HG02642 (cell line): ENCODE measurements at regions not wholly inside any gene's neighbourhood (a gene's known extent, or its start where the extent isn't known, plus 50 kb on each side); places are given as distances from the start of the nearest gene placed in this dataset.
"Not testable (repeated sequence)": the region's sequence is repeated elsewhere in the genome, so short reads cannot be mapped to it uniquely, and the experiment has no call there.

ENCODE experiments used
- ATAC-seq: cut with Tn5 transposase; IDR thresholded peaks from one replicate; pipeline ENCODE4 v1.9.1; 2021; ENCODE audit warnings: mild to moderate bottlenecking; ENCODE audit not compliant: unreplicated experiment, poor library complexity

DNA sequence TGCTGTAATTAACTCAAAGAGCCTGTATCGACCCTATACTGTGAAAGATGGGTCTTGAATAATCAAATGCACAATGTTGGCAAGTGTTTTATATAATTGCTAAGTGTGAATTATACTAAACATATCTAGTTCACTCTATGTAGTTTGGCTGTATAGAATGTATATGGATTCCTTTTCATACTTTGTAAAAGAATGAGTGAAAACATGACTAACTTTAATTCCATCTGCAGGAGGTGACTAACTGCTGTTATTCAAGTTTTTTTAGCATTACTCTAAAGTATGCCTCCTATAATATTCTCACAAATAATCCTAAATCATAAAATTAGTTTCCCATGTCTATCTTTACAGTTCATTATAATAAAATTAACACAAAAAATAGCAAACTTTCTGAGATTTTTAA, 394.0 kb upstream of the MON1B start:
- no peak for ATAC-seq

DNA sequence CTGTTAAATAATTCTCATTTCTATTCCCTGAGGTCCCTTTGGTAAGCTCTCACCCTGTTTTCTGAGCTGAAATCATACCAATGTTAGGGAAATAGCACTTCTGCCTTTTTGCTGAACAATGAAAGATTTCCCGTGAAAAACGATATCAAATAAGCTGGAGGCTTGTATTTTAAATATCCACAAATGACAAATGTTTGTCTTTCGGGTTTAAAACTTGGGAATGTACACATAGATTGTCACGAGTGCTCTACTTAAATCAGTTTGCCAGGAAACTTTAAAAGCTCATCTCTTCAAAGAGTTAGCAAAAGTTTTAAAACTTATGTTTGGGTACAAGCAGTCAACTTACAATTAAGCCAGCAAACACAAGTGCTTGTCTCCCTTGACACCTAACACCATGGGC, 393.5 kb upstream of the MON1B start:
- ATAC-seq: no peak

DNA sequence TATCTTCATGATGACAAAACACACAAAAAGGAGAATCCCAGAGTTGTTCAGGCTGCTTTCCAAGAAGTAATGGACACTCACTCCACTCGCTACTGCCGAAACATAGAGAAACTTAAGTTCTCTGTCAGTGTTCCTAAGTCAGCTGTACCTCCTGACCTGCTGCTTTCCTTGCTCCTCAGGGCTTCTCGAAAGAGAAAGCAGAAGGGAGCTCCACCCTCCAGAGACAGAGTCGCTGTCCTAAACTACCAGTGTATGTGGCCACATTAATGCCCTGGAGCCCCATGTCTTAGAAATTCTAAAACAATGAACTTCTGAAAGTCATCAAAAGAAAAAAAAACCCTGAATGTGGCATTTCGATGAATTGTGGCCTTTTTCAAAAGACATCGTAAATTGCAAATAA, 390.8 kb upstream of the MON1B start:
- ATAC-seq: no peak

DNA sequence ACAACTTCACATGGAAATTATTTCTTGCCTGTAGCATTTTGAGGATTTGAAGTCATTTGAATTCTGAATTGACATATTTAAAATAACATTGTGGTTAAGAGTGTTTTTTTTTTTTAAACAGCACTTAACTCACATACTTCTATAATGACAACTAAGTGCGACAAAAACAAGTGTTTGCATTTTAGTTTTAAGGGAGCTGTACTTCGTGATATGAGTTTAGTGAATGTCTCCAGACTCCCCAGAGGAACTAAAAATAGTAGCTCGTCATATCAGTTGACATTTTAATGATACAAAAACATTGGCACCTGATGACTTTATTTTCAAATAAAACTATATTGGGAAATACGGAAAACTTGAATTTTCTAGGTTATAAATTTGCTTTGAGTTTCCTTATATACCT, 389.6 kb upstream of the MON1B start:
- ATAC-seq: no peak

DNA sequence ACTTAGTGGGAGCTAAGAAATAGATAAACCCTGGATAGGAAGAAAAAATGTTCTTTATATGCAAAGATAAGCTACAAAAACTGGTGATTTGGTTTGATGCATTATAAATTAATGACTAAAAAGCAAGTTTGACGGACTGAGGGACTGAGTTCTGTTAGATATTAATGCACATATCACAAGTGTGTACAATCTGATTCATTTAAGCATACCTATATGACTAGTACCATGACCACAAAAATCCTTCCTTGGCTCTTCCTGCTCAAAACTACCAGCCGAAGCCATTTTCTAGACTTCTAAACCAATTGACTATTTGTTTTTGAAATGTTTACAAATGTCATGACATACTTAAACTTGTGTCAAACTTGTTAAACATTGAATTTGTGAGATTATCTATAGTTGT, 374.5 kb upstream of the MON1B start:
- no peak for ATAC-seq

DNA sequence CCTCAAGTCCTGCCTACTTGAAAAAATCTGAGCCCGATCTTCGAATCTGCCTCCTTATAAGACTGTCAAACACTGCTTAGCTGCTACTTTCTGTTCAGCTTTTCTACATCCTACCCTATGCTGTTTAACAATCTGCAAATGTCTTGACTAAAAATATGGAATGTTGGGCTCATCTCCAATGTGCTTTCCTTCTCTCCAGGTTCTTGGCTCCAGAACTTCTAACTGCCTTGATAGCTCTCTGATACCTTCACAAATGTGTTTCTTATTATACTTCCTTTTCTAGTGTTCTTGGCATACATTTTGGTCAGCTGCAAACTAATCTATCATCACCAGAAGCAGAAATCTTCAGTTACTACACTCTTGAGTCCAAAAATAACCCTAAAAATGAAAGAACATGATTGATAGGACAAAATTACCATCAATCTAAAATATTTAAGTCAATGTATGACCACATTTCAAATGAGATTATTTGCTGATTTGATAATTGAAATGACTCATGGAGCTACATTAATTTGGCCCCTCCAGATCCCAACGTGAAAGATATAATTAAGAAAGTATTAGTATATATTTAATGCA, 372.3 kb upstream of the MON1B start:
- no peak for ATAC-seq

DNA sequence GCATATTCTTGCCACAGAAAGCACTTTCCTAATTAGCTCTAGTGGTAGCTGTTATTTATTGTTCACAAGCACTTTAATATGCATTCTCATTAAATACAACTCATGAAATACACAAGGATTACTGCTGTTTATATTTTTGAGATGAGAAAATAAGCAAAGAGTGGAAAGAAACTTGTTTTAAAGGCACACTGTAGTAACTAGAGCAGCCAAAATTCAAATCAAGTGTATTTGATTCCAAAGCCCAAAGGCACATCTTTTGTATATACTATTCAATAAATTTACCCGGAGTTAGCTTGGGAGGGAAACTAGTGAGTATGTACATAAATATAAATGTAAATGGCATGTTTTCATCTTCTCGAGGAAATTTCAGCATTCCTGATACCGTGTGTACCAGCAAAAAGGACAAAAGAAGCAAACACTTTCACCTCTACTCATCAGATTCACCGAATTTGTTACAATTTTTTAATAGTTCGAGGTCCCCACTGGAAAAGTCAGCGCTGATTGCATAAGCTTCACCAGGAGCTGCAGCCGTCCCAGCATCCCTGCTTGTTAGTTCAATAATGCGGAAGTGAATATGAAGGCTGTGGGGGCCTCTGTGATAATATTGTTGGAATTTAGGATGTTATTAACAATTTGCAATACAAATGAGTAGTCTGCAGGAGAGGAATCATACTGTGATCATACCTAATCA, 371.6 kb upstream of the MON1B start:
- ATAC-seq: no peak

DNA sequence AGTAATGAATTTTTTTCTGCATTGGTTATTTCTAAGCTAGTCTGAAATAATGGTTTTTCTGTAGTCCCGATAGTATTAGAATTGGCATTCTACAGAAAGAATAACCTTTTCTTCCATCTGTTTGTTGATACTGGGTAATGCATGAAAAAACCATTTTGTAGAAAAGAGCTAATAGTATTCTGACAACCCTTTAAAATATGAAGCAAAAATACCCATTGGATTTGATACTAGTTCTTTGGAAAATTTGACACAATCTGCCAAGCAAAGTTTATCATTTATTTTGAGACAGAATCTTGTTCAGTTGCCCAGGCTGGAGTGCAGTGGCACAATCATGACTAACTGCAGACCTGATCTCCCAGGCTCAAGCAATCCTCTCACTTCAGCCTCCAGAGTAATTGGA, 366.8 kb upstream of the MON1B start:
- no peak for ATAC-seq

DNA sequence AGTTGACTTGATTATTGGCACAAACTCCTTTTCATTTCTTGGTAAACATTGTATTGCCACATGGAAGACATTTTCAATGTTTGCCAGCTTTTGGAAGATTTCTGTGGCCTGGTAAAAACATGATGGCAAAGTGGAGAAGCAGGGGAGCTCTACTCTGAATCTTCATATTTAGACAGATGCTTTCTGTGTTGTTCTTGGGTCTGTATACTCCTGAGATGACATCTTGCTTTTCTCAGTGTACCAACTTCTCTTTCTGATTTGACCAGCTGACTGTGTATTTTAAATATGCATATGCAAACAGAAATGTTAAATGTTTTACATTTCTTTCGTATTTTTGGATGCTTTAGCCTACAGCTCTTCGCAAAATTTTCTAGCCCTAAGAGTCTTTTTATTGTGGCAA, 366.2 kb upstream of the MON1B start:
- ATAC-seq: no peak

DNA sequence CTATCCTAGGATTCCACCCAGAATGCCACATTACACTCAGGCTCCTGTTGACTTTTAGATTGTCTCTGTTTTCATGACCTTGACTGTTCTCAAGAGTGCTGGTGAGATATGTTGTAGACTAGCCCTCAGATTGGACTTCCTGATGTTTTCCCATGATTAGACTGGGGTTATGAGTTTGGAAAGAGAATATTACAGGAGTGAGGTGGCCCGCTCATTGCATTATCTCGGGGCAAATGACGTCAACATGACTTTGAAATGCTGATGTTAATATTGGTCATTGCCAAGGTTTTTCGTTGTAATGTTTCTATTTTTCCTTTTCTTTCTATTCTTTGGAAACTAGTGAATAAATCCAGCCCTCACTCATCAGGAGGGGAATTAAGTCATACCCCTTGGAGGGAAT, 355.7 kb upstream of the MON1B start:
- no peak for ATAC-seq

DNA sequence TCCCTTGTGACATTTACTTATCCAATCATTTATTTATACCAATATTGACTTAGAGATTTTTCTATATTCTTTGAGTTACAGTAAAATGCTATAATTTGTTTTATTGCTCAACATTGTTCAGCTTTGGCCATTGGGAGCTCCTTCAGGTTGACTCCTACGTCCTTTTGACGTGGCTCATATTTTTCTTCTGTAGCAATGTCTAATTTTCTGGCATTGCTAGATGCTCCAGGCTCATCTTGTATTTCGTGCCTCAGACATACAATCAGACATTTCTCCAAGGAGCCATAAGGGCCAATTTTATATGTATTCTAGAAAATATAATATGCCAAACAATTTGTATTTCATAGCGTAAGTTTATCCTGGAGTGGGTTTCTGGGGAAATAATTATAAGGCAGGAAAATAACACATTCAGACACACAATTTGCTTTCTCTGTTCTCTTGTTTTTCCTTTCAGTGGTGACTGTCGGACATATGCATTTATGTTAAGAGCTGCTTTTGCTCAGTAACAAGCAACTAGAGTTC, 355.1 kb upstream of the MON1B start:
- no peak for ATAC-seq

DNA sequence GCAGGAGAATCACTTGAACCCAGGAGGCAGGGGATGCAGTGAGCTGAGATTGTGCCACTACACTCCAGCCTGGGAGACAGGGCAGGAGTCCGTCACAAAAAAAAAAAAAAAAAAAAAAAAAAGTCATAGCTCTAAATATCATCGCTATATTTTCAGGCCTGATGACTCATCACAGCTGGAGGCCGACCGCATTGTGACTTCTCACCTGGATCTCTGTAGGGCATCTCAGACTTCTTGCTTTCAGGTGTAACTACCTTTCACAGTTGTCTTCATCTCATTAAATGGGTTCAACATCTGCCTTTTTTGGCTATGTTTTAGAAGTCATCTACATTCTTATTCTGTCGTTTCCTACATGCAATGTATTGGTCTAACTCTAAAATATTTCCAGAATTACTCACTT, 353.1 kb upstream of the MON1B start:
- ATAC-seq: no peak

DNA sequence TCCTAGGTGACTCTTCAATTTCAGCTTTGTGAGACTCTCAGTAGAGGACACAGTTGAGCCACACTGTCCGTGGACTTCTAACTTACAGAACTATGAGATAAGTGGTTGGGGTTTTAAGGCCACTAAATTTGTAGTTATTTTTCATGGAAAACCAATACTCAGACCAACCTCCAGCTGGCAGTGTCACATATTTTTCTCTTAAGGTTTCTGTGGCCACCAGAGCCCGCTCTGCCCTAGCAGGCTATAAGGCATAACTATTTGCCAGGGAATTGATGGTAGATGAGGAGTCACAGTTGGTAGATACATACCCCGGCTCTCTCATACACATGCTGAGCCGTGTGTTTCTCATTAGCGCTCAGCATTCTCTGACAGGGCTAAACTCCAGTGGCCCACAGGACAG, 336.8 kb upstream of the MON1B start:
- ATAC-seq: no peak

DNA sequence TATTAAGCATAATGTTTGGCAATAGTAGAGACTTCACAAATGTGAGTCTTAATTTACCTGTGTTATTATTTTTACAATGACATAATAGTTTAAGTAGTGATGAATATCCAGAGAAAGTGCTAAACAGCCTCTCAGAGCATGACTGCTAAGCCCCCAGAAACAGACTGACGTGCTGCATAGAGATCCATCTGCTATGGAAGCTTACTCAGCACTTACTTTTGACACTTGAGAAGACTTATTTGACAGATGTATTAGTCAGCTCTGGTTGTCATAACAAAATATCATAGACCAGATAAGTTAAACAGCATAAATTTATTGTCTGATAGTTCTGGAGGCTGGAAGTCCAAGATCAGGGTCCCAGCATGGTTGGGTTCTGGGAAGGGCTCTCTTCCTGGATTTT, 334.9 kb upstream of the MON1B start:
- no peak for ATAC-seq

DNA sequence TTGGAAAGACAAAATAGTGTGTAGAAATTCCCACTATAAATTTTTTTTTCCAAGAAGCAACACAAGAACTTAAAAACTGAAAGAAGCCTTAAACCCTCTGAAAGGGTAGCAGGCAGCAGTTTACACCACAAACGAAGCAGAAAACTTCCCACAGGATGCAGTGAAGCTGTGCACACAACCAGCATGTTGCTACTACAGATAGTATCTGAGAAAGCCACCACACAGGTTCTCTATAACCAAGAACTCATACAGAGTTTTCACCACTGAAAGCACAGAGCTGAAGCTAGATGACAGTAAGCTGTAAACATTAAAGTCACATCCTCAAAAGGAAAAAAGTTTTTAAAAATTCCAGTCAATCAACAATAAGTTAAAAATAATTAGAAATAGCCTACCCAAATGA, 333.6 kb upstream of the MON1B start:
- no peak for ATAC-seq

DNA sequence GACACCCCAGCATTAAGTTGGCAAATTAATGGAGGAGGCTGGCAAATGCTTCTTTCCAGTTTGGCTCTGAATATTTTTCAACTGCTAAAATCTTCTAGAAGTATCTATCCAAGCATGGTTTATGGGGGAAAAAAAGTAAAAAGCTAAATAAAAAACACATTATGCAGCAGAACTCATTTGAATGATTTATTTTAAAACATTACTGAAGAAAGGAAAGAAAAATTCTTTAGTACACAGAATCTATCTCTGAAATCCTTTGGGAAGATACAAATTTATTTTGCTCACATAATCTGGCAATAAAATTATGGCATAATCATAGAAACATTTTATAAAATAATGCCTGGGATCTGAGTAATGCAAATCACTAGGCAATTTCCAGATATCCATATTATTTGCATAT, 328.1 kb upstream of the MON1B start:
- ATAC-seq: no peak

DNA sequence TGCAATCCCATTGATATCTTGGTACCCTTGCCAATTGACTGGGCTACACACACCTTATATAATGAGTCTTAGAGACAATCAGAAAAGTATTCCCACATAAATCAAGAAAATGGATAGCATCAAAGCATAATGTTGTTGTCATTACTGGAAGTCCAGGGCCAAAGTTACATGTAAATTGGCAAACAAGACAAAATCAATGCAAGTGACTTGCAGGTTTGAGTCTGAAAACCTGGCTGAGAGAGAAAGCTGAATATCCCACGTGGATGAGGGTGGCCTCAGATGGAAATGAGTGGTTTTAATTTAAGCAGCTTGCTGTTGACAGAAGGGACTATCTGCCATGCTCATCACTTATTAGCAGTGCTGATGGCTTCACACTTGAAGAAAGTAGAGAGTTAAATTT, 324.0 kb upstream of the MON1B start:
- ATAC-seq: no peak

DNA sequence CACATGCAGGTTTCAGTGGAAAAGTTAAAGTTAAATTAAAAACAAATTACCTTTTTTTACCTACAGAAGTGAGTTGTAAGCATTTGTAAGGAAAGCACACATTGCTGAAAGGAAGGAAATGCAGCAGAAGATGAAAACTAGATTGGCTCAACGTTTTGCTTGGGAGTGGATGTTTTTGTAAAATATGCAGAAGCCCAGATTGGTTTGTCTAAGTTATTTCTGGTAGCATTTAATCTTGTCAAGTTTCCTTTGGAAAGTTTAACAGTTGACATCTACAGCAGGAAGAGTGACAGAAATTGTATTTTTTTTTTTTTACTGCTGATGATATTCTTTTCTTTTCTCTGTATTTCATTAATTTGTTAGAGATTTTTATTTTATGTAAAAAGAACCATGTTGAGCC, 315.1 kb upstream of the MON1B start:
- no peak for ATAC-seq

DNA sequence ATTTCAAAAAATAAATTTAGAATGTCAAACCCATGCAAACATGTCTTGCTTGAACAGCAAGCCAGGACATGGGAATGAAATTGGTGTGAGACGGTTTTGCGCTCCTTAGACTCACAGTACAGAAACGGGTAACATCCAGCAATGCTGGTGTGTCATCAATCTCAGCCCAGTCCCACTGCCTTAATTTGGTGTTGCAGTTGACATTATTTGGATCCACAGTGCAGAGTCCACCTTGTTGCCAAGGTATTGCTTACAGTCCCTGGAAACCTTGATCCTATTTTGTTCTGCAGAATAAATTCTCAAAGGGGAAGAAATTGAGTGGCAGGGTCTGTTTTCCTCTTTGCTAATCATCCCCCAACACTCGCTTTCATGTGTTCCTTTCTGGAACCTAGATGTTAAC, 311.6 kb upstream of the MON1B start:
- no peak for ATAC-seq

DNA sequence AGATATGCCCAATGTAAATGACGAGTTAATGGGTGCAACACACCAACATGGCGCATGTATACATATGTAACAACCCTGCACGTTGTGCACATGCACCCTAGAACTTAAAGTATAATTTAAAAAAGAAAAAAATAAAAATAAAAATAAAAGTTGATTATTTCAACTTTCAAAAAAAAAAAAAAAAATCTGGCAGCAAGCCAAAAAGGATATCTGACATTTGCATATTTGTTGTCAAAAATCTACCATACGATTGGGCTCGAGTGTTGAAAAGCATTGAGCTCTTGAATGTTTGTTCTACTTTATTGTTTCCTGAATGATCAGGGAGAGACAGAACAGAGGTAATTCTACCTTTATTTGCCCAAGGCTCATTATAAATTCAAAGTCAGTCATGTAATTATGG, 310.5 kb upstream of the MON1B start:
- not testable (repeated sequence) for ATAC-seq

DNA sequence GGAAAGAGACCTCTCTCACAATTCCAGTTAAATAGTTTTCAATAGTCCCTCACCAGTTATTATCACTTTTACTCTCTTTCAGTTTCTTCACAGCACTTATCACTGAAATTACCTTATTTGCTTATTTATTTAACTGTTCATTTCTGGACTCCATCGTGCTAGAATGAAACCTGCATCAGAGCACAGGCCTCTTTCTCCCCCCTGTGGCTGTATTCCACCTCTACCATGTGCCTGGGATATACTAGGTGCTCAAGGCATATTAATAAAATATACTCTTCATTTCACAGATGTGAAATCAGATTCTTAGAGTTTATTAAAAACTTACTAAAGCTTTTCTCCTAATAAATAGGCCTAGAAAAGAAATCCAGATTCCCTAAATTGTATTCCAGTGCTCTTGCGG, 308.9 kb upstream of the MON1B start:
- ATAC-seq: no peak

DNA sequence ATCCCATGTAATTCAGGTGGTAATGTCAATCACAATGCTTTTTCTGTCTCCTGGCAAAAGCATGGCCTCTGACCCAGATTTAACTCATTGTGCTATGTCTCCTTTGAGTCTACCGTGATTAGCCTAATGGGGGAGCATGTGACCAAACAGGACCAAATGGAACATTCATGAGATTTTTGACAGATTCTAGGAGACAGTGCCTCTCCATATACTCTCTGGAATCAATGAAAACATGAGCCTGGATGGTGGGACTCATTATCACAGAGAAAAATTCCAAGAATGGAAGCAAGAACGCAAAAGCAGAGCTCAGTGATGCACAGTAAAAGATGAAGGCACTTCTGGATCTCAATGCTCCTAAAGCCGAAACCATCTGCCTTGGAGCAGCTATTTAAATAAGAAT, 307.9 kb upstream of the MON1B start:
- ATAC-seq: no peak
